SU-DHL-6 (cell line): ENCODE measurements at regions not wholly inside any gene's neighbourhood (a gene's known extent, or its start where the extent isn't known, plus 50 kb on each side); places are given as distances from the start of the nearest gene placed in this dataset.

Experiments
- EZH2phosphoT487 ChIP-seq: fragments of 200-600 bp; sonication (generic), shearing (Covaris generic); conservative IDR thresholded peaks from 2 replicates; pipeline ENCODE4 v1.6.1; 2018; ENCODE audit warnings: mild to moderate bottlenecking, antibody characterized with exemption, low read length, moderate library complexity, mixed read lengths
- TF ChIP-seq, protein P1 (sequence below): fragments of 200-600 bp; sonication (generic); IDR thresholded peaks from one replicate; pipeline ENCODE4 v1.5.1; 2017; ENCODE audit warnings: antibody characterized with exemption, mild to moderate bottlenecking, low read length, moderate library complexity; ENCODE audit not compliant: insufficient read depth, poor library complexity, severe bottlenecking

DNA sequence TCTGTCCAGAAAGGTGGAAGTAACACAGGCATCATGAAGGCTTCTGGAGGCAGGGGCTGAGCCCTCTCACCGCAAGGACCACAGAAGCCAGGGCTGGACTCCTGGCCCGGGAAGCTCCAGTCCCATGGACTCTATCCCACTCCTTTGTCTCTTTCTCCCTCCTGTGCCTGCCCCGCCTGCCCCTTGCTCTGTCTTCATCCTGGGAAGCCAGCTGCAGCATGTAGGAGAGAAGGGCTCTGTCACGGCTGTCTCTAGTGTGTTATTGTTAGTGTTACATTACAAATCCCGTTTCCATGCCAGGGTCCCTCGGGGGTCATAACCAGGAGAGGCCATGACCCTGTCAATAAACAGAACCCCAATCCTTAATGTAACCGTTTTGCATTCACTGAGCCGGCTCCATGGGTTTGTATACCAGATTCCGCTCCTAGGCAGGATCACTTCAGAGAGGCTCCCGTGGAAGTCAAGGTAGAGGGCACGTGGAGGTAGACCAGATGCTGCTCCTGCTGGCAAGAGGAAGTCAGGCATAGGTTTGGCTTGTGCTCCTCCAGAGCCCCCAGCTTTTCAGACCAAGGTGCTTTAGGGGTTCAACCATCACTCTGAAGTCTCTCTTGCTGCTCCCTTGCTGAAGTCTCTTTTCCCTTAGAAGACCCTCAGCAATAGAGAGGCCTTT, 293.2 kb downstream of the ETS1 start:
- TF ChIP-seq, protein P1, sequence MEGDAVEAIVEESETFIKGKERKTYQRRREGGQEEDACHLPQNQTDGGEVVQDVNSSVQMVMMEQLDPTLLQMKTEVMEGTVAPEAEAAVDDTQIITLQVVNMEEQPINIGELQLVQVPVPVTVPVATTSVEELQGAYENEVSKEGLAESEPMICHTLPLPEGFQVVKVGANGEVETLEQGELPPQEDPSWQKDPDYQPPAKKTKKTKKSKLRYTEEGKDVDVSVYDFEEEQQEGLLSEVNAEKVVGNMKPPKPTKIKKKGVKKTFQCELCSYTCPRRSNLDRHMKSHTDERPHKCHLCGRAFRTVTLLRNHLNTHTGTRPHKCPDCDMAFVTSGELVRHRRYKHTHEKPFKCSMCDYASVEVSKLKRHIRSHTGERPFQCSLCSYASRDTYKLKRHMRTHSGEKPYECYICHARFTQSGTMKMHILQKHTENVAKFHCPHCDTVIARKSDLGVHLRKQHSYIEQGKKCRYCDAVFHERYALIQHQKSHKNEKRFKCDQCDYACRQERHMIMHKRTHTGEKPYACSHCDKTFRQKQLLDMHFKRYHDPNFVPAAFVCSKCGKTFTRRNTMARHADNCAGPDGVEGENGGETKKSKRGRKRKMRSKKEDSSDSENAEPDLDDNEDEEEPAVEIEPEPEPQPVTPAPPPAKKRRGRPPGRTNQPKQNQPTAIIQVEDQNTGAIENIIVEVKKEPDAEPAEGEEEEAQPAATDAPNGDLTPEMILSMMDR, result no peak
- no peak for TF ChIP-seq EZH2phosphoT487
